ENCODE measurements at regions not wholly inside any gene's neighbourhood (a gene's known extent, or its start where the extent isn't known, plus 50 kb on each side); places are given as distances from the start of the nearest gene placed in this dataset.

DNA sequence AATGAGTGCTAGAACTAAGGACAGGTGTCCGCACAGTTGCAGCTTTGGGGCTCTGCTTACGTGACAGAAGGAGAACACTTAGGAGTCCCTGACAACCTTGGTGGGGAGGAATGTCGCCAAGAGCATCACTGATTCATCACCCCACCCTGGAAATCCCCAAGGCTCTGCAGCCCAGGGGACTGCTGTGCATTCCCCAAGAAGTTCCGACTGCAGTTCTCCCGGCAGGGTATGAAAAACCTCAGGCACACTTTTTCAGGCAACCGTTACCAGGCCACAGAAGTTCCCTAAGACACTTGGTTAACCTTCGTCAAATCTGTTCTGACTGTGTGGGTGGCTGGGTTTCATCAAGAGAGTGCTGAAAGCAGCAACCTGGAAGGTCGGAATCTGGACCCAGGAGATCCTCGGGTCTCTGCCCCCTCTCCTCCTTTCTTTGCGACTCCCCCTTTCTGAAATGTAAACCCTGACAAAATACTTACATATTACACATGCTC is 192.1 kb upstream of the CXCR4 start:
- TF ChIP-seq CTCF (conservative IDR thresholded peaks at IDR 0.05; ENCODE audit: low read length) (no peak), EZH2phosphoT487 (IDR thresholded peaks at IDR 0.05; ENCODE audit: borderline replicate concordance, low read depth, low read length) (no peak)
